K562 (cell line): ENCODE measurements at regions not wholly inside any gene's neighbourhood (a gene's known extent, or its start where the extent isn't known, plus 50 kb on each side); places are given as distances from the start of the nearest gene placed in this dataset.
A peak's percentile ranks its signal among the peaks of the same experiment; 100 is the strongest.

ENCODE experiments used
- ATAC-seq: fragments of 200-7000 bp; cut with Tn5 transposase; 3 replicates; pipeline ENCODE4 v1.9.1; 2020; ENCODE audit warnings: moderate library complexity
- BruUV-seq: library from RNA; stranded (reverse); fragments of 400-500 nt; replicated peaks from 2 replicates; lab custom pipeline; 2021; lab: Mats Ljungman, UMichigan
- CTCF ChIA-PET: fragments of 300-600 bp; formaldehyde crosslinking; extraction: SDS; loops from one replicate; lab custom pipeline; 2021; ENCODE audit warnings: low intra/inter-chr PET ratio; lab: Yijun Ruan, JAX
- POLR2A ChIA-PET: fragments of 300-600, 350-650 bp; sonication (Branson Sonifier 250); formaldehyde crosslinking; extraction: SDS; loops from one replicate; lab custom pipeline; 2021; ENCODE audit warnings: antibody characterized with exemption, inconsistent platforms; lab: Yijun Ruan, JAX
- DNase-seq, 4 experiments: peaks; one replicate each; pipeline versions ENCODE4 v3.0.0 to v3.0.0-alpha.2; 2011 to 2018; ENCODE audit warnings: low spot score in 3 of 4, mixed read lengths in 3 of 4; ENCODE audit errors: extremely low read depth in 1 of 4
- FAIRE-seq: peaks from 2 replicates; lab custom pipeline; 2011; peaks lifted over from hg19 to GRCh38; lab: Jason Lieb, UNC
- H2AFZ ChIP-seq: 2 replicates; pipeline ENCODE4 v1.6.0; 2011; ENCODE audit warnings: low read depth, low read length, control low read depth, inconsistent platforms
- H3K27ac ChIP-seq: fragments of 200-600 bp; 3 replicates; pipeline ENCODE4 v1.8.0; 2011; ENCODE audit warnings: low read depth, mild to moderate bottlenecking, control low read depth, inconsistent platforms, low read length, moderate library complexity, mixed read lengths; ENCODE audit errors: extremely low read depth
- H3K27me3 ChIP-seq, 2 experiments: fragments of 300-600 bp in 1 of 2; 2 replicates in 1 of 2; 3 replicates in 1 of 2; pipeline versions ENCODE4 v1.6.0 to v1.8.0; 2011; ENCODE audit warnings: inconsistent platforms in 2 of 2, low read length in 2 of 2, mild to moderate bottlenecking in 1 of 2, mixed read lengths in 1 of 2, moderate library complexity in 1 of 2; ENCODE audit not compliant: control insufficient read depth in 2 of 2, insufficient read depth in 2 of 2
- H3K36me3 ChIP-seq: fragments of 300-600 bp; 3 replicates; pipeline ENCODE4 v1.8.0; 2011; ENCODE audit warnings: mild to moderate bottlenecking, low read length, inconsistent platforms; ENCODE audit not compliant: control insufficient read depth, insufficient read depth
- H3K4me1 ChIP-seq, 2 experiments: fragments of 200-600 bp in 1 of 2; replicated peaks in 1 of 2; 2 replicates in 1 of 2; 3 replicates in 1 of 2; pipeline versions ENCODE4 v1.5.1 to v1.8.0; 2011; ENCODE audit warnings: inconsistent platforms in 2 of 2, low read length in 2 of 2, mild to moderate bottlenecking in 1 of 2, mixed read lengths in 1 of 2, moderate library complexity in 1 of 2; ENCODE audit not compliant: control insufficient read depth in 2 of 2, insufficient read depth in 2 of 2
- H3K4me2 ChIP-seq: 2 replicates; pipeline ENCODE4 v1.6.1; 2011; ENCODE audit warnings: low read length, control low read depth, inconsistent platforms, mixed read lengths; ENCODE audit not compliant: insufficient read depth
- H3K4me3 ChIP-seq: fragments of 200-600 bp; sonication (generic), shearing (Covaris generic); 2 replicates; pipeline ENCODE4 v1.5.1; 2016; ENCODE audit warnings: control low read depth, inconsistent platforms
- H3K79me2 ChIP-seq: fragments of 200-600 bp; 3 replicates; pipeline ENCODE4 v1.8.0; 2011; ENCODE audit warnings: low read length, inconsistent platforms; ENCODE audit not compliant: control insufficient read depth, insufficient read depth
- H3K9ac ChIP-seq, 2 experiments: 2 replicates each; pipeline versions ENCODE4 v1.6.0 to v1.6.1; 2011; ENCODE audit warnings: low read depth in 2 of 2, low read length in 2 of 2, control low read depth in 1 of 2, inconsistent platforms in 1 of 2, mild to moderate bottlenecking in 1 of 2, mixed read lengths in 1 of 2; ENCODE audit not compliant: insufficient read depth in 1 of 2
- H3K9me1 ChIP-seq: one replicate; pipeline ENCODE4 v1.6.0; 2011; ENCODE audit warnings: inconsistent platforms, mild to moderate bottlenecking, low read length, moderate library complexity; ENCODE audit not compliant: control insufficient read depth, insufficient read depth
- H3K9me3 ChIP-seq: replicated peaks from 2 replicates; pipeline ENCODE4 v1.5.1; 2011; ENCODE audit warnings: low read depth, low read length, inconsistent platforms; ENCODE audit not compliant: control insufficient read depth, insufficient read depth
- H4K20me1 ChIP-seq: replicated peaks from 2 replicates; pipeline ENCODE4 v1.6.1; 2011; ENCODE audit warnings: low read length, inconsistent platforms, mixed read lengths; ENCODE audit not compliant: control insufficient read depth, insufficient read depth
- ATF7 ChIP-seq: fragments of 450-650 bp; IDR thresholded peaks from 2 replicates; pipeline ENCODE4 v1.7.1; 2014; ENCODE audit warnings: mild to moderate bottlenecking, moderate library complexity
- BCOR ChIP-seq: fragments of 450-650 bp; IDR thresholded peaks from 2 replicates; pipeline ENCODE4 v1.6.1; 2016
- CBFA2T3 ChIP-seq: fragments of 450-650 bp; IDR thresholded peaks from 2 replicates; pipeline ENCODE4 v1.6.1; 2017
- CCNT2 ChIP-seq: IDR thresholded peaks from 2 replicates; pipeline ENCODE4 v1.6.1; 2011; ENCODE audit warnings: borderline replicate concordance, low read depth, mild to moderate bottlenecking, moderate library complexity, mixed read lengths, low read length; ENCODE audit not compliant: insufficient read length; ENCODE audit errors: extremely low read depth
- DMBX1 ChIP-seq: fragments of 250-450 bp; sonication (Bioruptor Pico); IDR thresholded peaks from 2 replicates; pipeline ENCODE4 v1.8.0; 2022; ENCODE audit warnings: inconsistent platforms, mild to moderate bottlenecking, moderate library complexity, borderline replicate concordance
- RBM15 ChIP-seq: fragments of 200-400 bp; formaldehyde crosslinking; IDR thresholded peaks from 2 replicates; pipeline ENCODE4 v1.6.1; 2018; ENCODE audit warnings: mild to moderate bottlenecking, low read length, moderate library complexity; ENCODE audit not compliant: insufficient read depth
- RUNX1 ChIP-seq: sonication (generic); IDR thresholded peaks from 2 replicates; pipeline ENCODE4 v1.6.1; 2016; ENCODE audit warnings: antibody characterized with exemption, low read depth
- WGBS: fragments of 100-300 bp; shearing (Covaris generic); methylation state at CpG from one replicate; pipeline ENCODE4 v1.1.6; 2016; ENCODE audit warnings: low coverage, mixed read lengths; ENCODE audit not compliant: insufficient coverage; ENCODE audit errors: missing lambda C conversion rate; 5-methylcytosine and 5-hydroxymethylcytosine counted together
- in situ Hi-C: fragments of 300-500 bp; cut with MboI; formaldehyde crosslinking; loops from 4 replicates; pipeline ENCODE4 v1.15.0; 2018; ENCODE audit warnings: inconsistent platforms, mixed read lengths
- intact Hi-C: fragments of 100-400 bp; cut with micrococcal nuclease; formaldehyde crosslinking; loops from 2 replicates; pipeline ENCODE4 v1.14.2; 2022
- TF ChIP-seq, protein P1 (sequence below): fragments of 250-450 bp; sonication (Bioruptor Pico); IDR thresholded peaks from 2 replicates; pipeline ENCODE4 v1.4.0; 2020
- TF ChIP-seq, protein P2 (sequence below): fragments of 250-450 bp; sonication (Bioruptor Pico); IDR thresholded peaks from 2 replicates; pipeline ENCODE4 v1.5.0; 2020; ENCODE audit warnings: mild to moderate bottlenecking, borderline replicate concordance
- TF ChIP-seq, protein P3 (sequence below): fragments of 250-450 bp; sonication (Bioruptor Pico); IDR thresholded peaks from 2 replicates; pipeline ENCODE4 v1.4.0; 2020; ENCODE audit warnings: mild to moderate bottlenecking

DNA sequence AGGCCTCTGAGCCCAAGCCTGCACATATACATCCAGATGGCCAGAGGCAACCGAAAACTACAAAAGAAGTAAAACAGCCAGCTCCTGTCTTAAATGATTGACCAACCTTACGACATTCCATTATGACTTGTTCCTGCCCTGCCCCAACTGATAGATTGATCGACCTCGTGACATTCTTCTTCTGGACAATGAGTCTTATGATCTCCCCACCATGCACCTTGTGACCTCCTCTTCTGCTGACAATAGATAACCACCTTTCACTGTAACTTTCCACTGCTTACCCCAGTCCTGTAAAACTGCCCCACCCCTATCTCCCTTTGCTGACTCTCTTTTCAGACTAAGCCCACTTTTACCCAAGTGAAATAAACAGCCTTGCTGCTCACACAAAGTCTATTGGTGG is 670.0 kb upstream of the PKDCC start (continued):
- TF ChIP-seq DMBX1 (CRISPR knock-in tag) (peak; percentile 10; the same call in 1 of the 2 replicates), CBFA2T3 (peak; percentile 30; the same call in 1 of the 2 replicates)

DNA sequence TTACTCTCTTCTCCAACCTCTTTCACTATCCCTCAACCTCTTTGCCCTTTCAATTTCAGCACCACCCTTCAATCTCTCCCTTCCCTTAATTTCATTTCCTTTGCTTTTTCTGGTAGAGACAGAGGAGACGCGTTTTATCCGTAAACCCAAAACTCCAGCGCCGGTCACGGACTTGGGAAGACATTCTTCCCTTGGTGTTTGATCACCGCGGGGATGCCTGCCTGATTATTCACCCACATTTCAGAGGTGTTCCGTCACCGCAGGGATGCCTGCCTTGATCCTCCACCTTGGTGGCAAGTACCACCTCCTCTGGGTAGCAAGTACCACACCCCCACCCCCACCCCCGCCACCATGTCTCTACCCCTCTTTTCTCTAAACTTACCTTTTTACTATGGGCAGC is 669.4 kb upstream of the PKDCC start:
- no peak for DNase-seq
- in situ Hi-C loops = no loop called here
- Histone ChIP-seq H3K36me3 (no peaks in the 10 kb centered on the region), H4K20me1 (no peaks in the 10 kb centered on the region), H3K4me1 (no peaks in the 10 kb centered on the region), H2AFZ (no peak overlapping the region), H3K9me1 (no peaks in the 10 kb centered on the region), H3K4me2 (no peak overlapping the region), H3K9ac (no peak overlapping the region), H3K4me3 (no peak overlapping the region), H3K79me2 (no peaks in the 10 kb centered on the region; the same call in 2 of the 3 replicates), H3K27me3 (no peaks in the 10 kb centered on the region), H3K9me3 (no peaks in the 10 kb centered on the region), H3K27ac (no peak overlapping the region)
- CTCF ChIA-PET = no interaction called here
- FAIRE-seq = no peak
- intact Hi-C loops = no loop called here
- 8% methylated on average over 11 of the region's 11 CpGs for WGBS
- POLR2A ChIA-PET = no interaction called here
- no TSS peak for BruUV-seq
- no peak for ATAC-seq
- TF ChIP-seq RUNX1 = no peak
- TF ChIP-seq, protein P1, sequence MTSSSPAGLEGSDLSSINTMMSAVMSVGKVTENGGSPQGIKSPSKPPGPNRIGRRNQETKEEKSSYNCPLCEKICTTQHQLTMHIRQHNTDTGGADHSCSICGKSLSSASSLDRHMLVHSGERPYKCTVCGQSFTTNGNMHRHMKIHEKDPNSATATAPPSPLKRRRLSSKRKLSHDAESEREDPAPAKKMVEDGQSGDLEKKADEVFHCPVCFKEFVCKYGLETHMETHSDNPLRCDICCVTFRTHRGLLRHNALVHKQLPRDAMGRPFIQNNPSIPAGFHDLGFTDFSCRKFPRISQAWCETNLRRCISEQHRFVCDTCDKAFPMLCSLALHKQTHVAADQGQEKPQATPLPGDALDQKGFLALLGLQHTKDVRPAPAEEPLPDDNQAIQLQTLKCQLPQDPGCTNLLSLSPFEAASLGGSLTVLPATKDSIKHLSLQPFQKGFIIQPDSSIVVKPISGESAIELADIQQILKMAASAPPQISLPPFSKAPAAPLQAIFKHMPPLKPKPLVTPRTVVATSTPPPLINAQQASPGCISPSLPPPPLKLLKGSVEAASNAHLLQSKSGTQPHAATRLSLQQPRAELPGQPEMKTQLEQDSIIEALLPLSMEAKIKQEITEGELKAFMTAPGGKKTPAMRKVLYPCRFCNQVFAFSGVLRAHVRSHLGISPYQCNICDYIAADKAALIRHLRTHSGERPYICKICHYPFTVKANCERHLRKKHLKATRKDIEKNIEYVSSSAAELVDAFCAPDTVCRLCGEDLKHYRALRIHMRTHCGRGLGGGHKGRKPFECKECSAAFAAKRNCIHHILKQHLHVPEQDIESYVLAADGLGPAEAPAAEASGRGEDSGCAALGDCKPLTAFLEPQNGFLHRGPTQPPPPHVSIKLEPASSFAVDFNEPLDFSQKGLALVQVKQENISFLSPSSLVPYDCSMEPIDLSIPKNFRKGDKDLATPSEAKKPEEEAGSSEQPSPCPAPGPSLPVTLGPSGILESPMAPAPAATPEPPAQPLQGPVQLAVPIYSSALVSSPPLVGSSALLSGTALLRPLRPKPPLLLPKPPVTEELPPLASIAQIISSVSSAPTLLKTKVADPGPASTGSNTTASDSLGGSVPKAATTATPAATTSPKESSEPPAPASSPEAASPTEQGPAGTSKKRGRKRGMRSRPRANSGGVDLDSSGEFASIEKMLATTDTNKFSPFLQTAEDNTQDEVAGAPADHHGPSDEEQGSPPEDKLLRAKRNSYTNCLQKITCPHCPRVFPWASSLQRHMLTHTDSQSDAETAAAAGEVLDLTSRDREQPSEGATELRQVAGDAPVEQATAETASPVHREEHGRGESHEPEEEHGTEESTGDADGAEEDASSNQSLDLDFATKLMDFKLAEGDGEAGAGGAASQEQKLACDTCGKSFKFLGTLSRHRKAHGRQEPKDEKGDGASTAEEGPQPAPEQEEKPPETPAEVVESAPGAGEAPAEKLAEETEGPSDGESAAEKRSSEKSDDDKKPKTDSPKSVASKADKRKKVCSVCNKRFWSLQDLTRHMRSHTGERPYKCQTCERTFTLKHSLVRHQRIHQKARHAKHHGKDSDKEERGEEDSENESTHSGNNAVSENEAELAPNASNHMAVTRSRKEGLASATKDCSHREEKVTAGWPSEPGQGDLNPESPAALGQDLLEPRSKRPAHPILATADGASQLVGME (CRISPR knock-in tag) = no peak
- TF ChIP-seq BCOR = no peak
- TF ChIP-seq, protein P2, sequence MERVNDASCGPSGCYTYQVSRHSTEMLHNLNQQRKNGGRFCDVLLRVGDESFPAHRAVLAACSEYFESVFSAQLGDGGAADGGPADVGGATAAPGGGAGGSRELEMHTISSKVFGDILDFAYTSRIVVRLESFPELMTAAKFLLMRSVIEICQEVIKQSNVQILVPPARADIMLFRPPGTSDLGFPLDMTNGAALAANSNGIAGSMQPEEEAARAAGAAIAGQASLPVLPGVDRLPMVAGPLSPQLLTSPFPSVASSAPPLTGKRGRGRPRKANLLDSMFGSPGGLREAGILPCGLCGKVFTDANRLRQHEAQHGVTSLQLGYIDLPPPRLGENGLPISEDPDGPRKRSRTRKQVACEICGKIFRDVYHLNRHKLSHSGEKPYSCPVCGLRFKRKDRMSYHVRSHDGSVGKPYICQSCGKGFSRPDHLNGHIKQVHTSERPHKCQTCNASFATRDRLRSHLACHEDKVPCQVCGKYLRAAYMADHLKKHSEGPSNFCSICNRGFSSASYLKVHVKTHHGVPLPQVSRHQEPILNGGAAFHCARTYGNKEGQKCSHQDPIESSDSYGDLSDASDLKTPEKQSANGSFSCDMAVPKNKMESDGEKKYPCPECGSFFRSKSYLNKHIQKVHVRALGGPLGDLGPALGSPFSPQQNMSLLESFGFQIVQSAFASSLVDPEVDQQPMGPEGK (CRISPR knock-in tag) = no peak
- TF ChIP-seq RBM15 = no peak
- TF ChIP-seq ATF7 = no peak
- TF ChIP-seq, protein P3, sequence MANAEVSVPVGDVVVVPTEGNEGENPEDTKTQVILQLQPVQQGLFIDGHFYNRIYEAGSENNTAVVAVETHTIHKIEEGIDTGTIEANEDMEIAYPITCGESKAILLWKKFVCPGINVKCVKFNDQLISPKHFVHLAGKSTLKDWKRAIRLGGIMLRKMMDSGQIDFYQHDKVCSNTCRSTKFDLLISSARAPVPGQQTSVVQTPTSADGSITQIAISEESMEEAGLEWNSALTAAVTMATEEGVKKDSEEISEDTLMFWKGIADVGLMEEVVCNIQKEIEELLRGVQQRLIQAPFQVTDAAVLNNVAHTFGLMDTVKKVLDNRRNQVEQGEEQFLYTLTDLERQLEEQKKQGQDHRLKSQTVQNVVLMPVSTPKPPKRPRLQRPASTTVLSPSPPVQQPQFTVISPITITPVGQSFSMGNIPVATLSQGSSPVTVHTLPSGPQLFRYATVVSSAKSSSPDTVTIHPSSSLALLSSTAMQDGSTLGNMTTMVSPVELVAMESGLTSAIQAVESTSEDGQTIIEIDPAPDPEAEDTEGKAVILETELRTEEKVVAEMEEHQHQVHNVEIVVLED (CRISPR knock-in tag) = no peak
- TF ChIP-seq CCNT2 = no peak
